ENCODE measurements at regions not wholly inside any gene's neighbourhood (a gene's known extent, or its start where the extent isn't known, plus 50 kb on each side); places are given as distances from the start of the nearest gene placed in this dataset.
A peak's percentile ranks its signal among the peaks of the same experiment; 100 is the strongest.

- Mint-ChIP-seq H3K27me3 (no peaks in the 10 kb centered on the region), H3K27ac (no peak overlapping the region), H3K4me3 (no peak overlapping the region), H3K4me1 (ENCODE audit: unreplicated experiment) (no peaks in the 10 kb centered on the region), H3K36me3 (no peaks in the 10 kb centered on the region), H3K9me3 (no peaks in the 10 kb centered on the region)
- TF ChIP-seq CTCF (conservative IDR thresholded peaks at IDR 0.05), result no peak
- DNase-seq (ENCODE audit: extremely low spot score, unreplicated experiment), result no peak
Measured at GRCh38 chr4:66187175-66187720, 517.0 kb upstream of the EPHA5 start.

- TF ChIP-seq CTCF (conservative IDR thresholded peaks at IDR 0.05), result no peak
- Mint-ChIP-seq H3K27me3 (no peaks in the 10 kb centered on the region), H3K27ac (no peak overlapping the region), H3K9me3 (no peaks in the 10 kb centered on the region), H3K4me3 (no peak overlapping the region), H3K4me1 (ENCODE audit: unreplicated experiment) (no peaks in the 10 kb centered on the region), H3K36me3 (no peaks in the 10 kb centered on the region)
- DNase-seq (ENCODE audit: extremely low spot score, unreplicated experiment), result no peak
Measured at GRCh38 chr4:66186095-66186494, 515.8 kb upstream of the EPHA5 start.

DNA sequence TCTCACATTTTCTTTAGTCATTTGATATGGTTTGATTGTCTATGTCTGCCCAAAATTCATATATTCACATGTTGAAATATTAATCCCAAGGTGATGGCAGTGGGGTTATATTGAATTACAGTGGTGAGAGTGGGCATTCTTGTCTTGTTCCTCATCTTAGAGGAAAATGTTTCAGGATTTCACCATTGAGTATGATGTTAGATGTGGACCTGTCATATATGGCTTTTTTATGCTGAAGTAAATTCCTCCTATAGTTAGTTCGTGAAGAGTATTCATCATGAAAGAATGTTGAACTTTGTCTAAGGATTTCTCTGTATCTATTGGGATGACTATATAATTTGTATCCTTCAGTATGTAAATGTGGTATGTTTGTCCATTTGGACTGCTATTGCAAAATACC lies 512.3 kb upstream of the EPHA5 start:
- Mint-ChIP-seq H3K9me3 (no peaks in the 10 kb centered on the region), H3K27ac (no peak overlapping the region), H3K4me3 (no peak overlapping the region), H3K36me3 (no peaks in the 10 kb centered on the region), H3K4me1 (ENCODE audit: unreplicated experiment) (no peaks in the 10 kb centered on the region), H3K27me3 (no peaks in the 10 kb centered on the region)
- TF ChIP-seq CTCF (conservative IDR thresholded peaks at IDR 0.05), result no peak
- no peak for DNase-seq (ENCODE audit: extremely low spot score, unreplicated experiment)

GRCh38 chr4:66178906-66179305 lies 508.6 kb upstream of the EPHA5 start:
- Mint-ChIP-seq H3K9me3 (no peaks in the 10 kb centered on the region), H3K4me1 (ENCODE audit: unreplicated experiment) (no peaks in the 10 kb centered on the region), H3K27me3 (no peaks in the 10 kb centered on the region), H3K27ac (no peak overlapping the region), H3K4me3 (no peak overlapping the region), H3K36me3 (no peaks in the 10 kb centered on the region)
- no peak for TF ChIP-seq CTCF (conservative IDR thresholded peaks at IDR 0.05)
- no peak for DNase-seq (ENCODE audit: extremely low spot score, unreplicated experiment)

- H3K27me3 Mint-ChIP-seq, result no peaks in the 10 kb centered on the region
- no peak overlapping the region for H3K4me3 Mint-ChIP-seq
- H3K27ac Mint-ChIP-seq, result no peak overlapping the region
- H3K9me3 Mint-ChIP-seq, result peaks cover 7% of the 10 kb centered on the region
- H3K36me3 Mint-ChIP-seq, result no peaks in the 10 kb centered on the region
- DNase-seq (ENCODE audit: extremely low spot score, unreplicated experiment), result no peak
- H3K4me1 Mint-ChIP-seq (ENCODE audit: unreplicated experiment), result no peaks in the 10 kb centered on the region
- peak; percentile 59 for TF ChIP-seq CTCF (conservative IDR thresholded peaks at IDR 0.05)
Measured at GRCh38 chr4:66169341-66169740, 499.1 kb upstream of the EPHA5 start.

GRCh38 chr4:66164869-66165268 lies 494.6 kb upstream of the EPHA5 start:
- H3K4me3 Mint-ChIP-seq, result no peak overlapping the region
- no peak for DNase-seq (ENCODE audit: extremely low spot score, unreplicated experiment)
- H3K4me1 Mint-ChIP-seq (ENCODE audit: unreplicated experiment), result no peaks in the 10 kb centered on the region
- H3K27me3 Mint-ChIP-seq, result no peaks in the 10 kb centered on the region
- TF ChIP-seq CTCF (conservative IDR thresholded peaks at IDR 0.05), result no peak
- H3K27ac Mint-ChIP-seq, result no peak overlapping the region
- H3K36me3 Mint-ChIP-seq, result no peaks in the 10 kb centered on the region
- H3K9me3 Mint-ChIP-seq, result peaks cover 8% of the 10 kb centered on the region
